ENCODE measurements at regions not wholly inside any gene's neighbourhood (a gene's known extent, or its start where the extent isn't known, plus 50 kb on each side); places are given as distances from the start of the nearest gene placed in this dataset.
"Not testable (repeated sequence)": the region's sequence is repeated elsewhere in the genome, so short reads cannot be mapped to it uniquely, and the experiment has no call there.

DNA sequence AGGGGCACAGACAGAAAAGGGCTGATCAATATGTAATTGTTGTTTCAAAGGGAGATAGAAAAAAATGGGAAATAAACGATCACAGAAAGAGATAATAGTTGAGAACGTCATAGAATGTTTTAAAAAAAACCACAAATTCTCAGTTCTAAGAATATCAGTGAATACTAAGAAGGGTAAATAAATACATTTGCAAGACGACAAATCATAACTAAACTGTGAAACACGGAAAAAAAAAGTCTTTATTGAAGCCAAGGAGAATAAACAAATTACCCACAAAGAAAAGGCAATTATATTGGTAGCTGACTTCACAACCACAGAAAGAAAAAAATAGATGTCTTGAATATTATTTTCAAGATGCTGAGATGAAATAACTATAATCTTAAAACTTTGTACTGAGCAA is 305.2 kb upstream of the STEAP1 start:
- Histone ChIP-seq H3K27me3 (ENCODE audit: insufficient read depth, poor library complexity, severe bottlenecking) (peaks cover 4% of the 10 kb centered on the region), H3K27ac (ENCODE audit: poor library complexity, severe bottlenecking) (no peak overlapping the region), H3K9me3 (ENCODE audit: severe bottlenecking) (no peaks in the 10 kb centered on the region), H3K4me3 (ENCODE audit: severe bottlenecking) (no peak overlapping the region), H3K36me3 (ENCODE audit: low read depth) (no peaks in the 10 kb centered on the region), H3K4me1 (ENCODE audit: insufficient read depth, poor library complexity, severe bottlenecking) (no peaks in the 10 kb centered on the region)
- DNase-seq (ENCODE audit: low spot score) (no peak), ATAC-seq (ENCODE audit: low read depth) (no peak)
- TF ChIP-seq, protein P1, sequence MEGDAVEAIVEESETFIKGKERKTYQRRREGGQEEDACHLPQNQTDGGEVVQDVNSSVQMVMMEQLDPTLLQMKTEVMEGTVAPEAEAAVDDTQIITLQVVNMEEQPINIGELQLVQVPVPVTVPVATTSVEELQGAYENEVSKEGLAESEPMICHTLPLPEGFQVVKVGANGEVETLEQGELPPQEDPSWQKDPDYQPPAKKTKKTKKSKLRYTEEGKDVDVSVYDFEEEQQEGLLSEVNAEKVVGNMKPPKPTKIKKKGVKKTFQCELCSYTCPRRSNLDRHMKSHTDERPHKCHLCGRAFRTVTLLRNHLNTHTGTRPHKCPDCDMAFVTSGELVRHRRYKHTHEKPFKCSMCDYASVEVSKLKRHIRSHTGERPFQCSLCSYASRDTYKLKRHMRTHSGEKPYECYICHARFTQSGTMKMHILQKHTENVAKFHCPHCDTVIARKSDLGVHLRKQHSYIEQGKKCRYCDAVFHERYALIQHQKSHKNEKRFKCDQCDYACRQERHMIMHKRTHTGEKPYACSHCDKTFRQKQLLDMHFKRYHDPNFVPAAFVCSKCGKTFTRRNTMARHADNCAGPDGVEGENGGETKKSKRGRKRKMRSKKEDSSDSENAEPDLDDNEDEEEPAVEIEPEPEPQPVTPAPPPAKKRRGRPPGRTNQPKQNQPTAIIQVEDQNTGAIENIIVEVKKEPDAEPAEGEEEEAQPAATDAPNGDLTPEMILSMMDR (IDR thresholded peaks at IDR 0.05; ENCODE audit: poor library complexity, severe bottlenecking) = no peak

DNA sequence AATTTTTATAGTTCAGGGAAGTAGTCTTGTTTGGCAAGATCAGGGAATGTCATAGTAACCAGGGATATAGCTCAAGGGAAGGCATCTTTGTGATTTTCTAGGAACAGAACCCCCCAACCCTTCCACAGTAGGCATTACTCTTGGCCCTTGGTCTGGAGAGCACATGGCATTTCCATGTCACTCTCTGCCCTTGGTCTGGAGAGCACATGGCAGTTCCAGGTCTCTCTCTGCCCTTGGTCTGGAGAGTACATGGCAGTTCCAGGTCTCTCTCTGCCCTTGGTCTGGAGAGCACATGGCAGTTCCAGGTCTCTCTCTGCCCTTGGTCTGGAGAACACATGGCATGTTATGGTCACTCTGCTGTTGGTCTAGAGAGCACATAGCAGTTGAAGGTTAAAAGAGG is 297.2 kb upstream of the STEAP1 start:
- H3K27ac ChIP-seq (ENCODE audit: poor library complexity, severe bottlenecking); H3K4me1 ChIP-seq (ENCODE audit: insufficient read depth, poor library complexity, severe bottlenecking); H3K9me3 ChIP-seq (ENCODE audit: severe bottlenecking); DNase-seq (ENCODE audit: low spot score); H3K4me3 ChIP-seq (ENCODE audit: severe bottlenecking); ATAC-seq (ENCODE audit: low read depth); H3K36me3 ChIP-seq (ENCODE audit: low read depth); H3K27me3 ChIP-seq (ENCODE audit: insufficient read depth, poor library complexity, severe bottlenecking): not testable (repeated sequence)

DNA sequence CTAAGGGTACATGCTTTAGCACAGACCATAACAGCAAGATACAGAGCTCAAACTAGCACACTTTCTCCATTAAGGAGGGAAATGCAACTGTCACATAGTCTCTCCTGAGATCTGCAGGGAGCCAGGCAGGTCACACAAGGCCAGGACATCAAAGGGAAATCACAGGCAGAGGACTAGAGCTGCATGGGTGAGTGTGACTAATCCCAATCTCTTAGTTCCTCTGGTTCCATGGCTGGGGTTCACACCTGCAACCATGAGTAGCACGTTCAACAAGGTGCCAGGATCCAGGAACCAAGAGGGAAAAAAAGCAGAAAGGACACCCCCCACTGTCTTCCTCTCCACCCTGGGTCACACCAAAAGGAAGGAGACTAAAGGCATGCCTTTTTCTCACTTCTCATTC is 296.5 kb upstream of the STEAP1 start:
- Histone ChIP-seq H3K4me1 (ENCODE audit: insufficient read depth, poor library complexity, severe bottlenecking) (no peaks in the 10 kb centered on the region), H3K27ac (ENCODE audit: poor library complexity, severe bottlenecking) (no peak overlapping the region), H3K9me3 (ENCODE audit: severe bottlenecking) (no peaks in the 10 kb centered on the region), H3K36me3 (ENCODE audit: low read depth) (no peaks in the 10 kb centered on the region), H3K27me3 (ENCODE audit: insufficient read depth, poor library complexity, severe bottlenecking) (no peaks in the 10 kb centered on the region), H3K4me3 (ENCODE audit: severe bottlenecking) (no peak overlapping the region)
- no peak for DNase-seq (ENCODE audit: low spot score)
- ATAC-seq (ENCODE audit: low read depth) = no peak
- TF ChIP-seq, protein P1 (IDR thresholded peaks at IDR 0.05; ENCODE audit: poor library complexity, severe bottlenecking) = no peak

DNA sequence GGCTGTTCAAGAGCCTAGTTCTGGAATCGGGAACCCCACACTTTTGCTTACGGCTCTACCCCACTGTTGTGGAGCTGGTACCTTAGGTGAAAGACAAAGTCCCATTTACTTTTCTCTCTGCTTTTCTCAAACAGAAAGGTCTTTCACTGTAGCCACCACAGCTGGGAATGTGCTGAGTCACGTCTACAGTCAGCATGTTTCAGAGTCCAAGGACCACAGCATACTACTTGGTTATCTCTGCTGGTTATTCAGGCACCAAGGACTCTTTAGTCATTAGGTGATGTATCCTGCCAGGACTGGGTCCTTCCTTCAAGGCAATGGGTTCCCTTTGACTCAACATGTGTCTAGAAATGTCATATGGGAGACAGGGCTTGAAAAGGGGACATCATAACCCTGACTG is 266.8 kb upstream of the STEAP1 start:
- Histone ChIP-seq H3K27me3 (ENCODE audit: insufficient read depth, poor library complexity, severe bottlenecking) (peaks cover 5% of the 10 kb centered on the region), H3K4me1 (ENCODE audit: insufficient read depth, poor library complexity, severe bottlenecking) (no peaks in the 10 kb centered on the region), H3K9me3 (ENCODE audit: severe bottlenecking) (no peaks in the 10 kb centered on the region), H3K36me3 (ENCODE audit: low read depth) (no peaks in the 10 kb centered on the region), H3K27ac (ENCODE audit: poor library complexity, severe bottlenecking) (no peak overlapping the region), H3K4me3 (ENCODE audit: severe bottlenecking) (no peak overlapping the region)
- no peak for ATAC-seq (ENCODE audit: low read depth)
- TF ChIP-seq, protein P1 (IDR thresholded peaks at IDR 0.05; ENCODE audit: poor library complexity, severe bottlenecking) = no peak
- no peak for DNase-seq (ENCODE audit: low spot score)

DNA sequence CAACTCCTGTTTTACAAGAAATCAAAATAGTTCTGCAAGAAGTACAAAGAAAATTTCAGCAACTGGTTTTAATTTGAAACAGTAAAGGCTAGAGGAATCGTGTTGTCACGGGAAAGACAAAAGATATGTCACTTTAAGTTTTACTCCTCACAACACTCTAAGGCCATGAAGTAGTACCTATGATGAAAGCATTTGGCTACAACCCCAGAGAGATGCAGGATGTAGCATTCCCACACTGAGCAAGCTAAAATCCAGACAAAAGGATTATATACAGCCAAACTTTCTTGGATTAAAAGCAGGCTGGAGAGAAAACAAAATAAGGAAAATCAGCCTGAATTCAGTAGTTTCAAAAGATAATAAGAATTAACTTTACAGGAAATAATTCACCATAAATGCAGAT is 245.5 kb upstream of the STEAP1 start:
- TF ChIP-seq, protein P1 (IDR thresholded peaks at IDR 0.05; ENCODE audit: poor library complexity, severe bottlenecking) = no peak
- no peaks in the 10 kb centered on the region for H3K9me3 ChIP-seq (ENCODE audit: severe bottlenecking)
- no peak overlapping the region for H3K4me3 ChIP-seq (ENCODE audit: severe bottlenecking)
- no peaks in the 10 kb centered on the region for H3K4me1 ChIP-seq (ENCODE audit: insufficient read depth, poor library complexity, severe bottlenecking)
- no peak for ATAC-seq (ENCODE audit: low read depth)
- no peak for DNase-seq (ENCODE audit: low spot score)
- H3K27me3 ChIP-seq (ENCODE audit: insufficient read depth, poor library complexity, severe bottlenecking) = peaks cover 13% of the 10 kb centered on the region
- no peak overlapping the region for H3K27ac ChIP-seq (ENCODE audit: poor library complexity, severe bottlenecking)
- no peaks in the 10 kb centered on the region for H3K36me3 ChIP-seq (ENCODE audit: low read depth)

Data from RWPE2 (cell line).